OCI-LY3 (cell line): ENCODE measurements at regions not wholly inside any gene's neighbourhood (a gene's known extent, or its start where the extent isn't known, plus 50 kb on each side); places are given as distances from the start of the nearest gene placed in this dataset.
A peak's percentile ranks its signal among the peaks of the same experiment; 100 is the strongest.

ENCODE experiments used
- H2AFZ ChIP-seq: fragments of 200-600, 300-600 bp; shearing (Covaris generic); 2 replicates; pipeline ENCODE4 v1.6.0; 2014; ENCODE audit warnings: antibody characterized with exemption, low read depth, low read length
- H3K27ac ChIP-seq: fragments of 200-600, 300-600 bp; sonication (generic); 2 replicates; pipeline ENCODE4 v1.5.1; 2014; ENCODE audit warnings: mild to moderate bottlenecking, low read length, moderate library complexity, mixed read lengths
- H3K27me3 ChIP-seq: fragments of 200-600, 300-600 bp; sonication (generic); 2 replicates; pipeline ENCODE4 v1.6.1; 2014; ENCODE audit warnings: low read depth, low read length, mixed read lengths
- H3K36me3 ChIP-seq: fragments of 200-600, 300-600 bp; sonication (generic); replicated peaks from 2 replicates; pipeline ENCODE3; 2014; ENCODE audit warnings: low read depth, low read length, mixed read lengths
- H3K4me1 ChIP-seq: fragments of 300-600, 200-600 bp; sonication (generic); 2 replicates; pipeline ENCODE4 v1.6.1; 2014; ENCODE audit warnings: low read length, mixed read lengths
- H3K4me2 ChIP-seq: fragments of 200-600, 300-600 bp; sonication (generic); 2 replicates; pipeline ENCODE4 v1.6.1; 2014; ENCODE audit warnings: low read length, mixed read lengths
- H3K4me3 ChIP-seq: fragments of 300-600, 200-600 bp; sonication (generic); 2 replicates; pipeline ENCODE4 v1.5.1; 2014; ENCODE audit warnings: antibody characterized with exemption, mild to moderate bottlenecking, low read length, moderate library complexity
- H3K79me2 ChIP-seq: fragments of 300-600, 200-600 bp; shearing (Covaris generic); 2 replicates; pipeline ENCODE4 v1.6.1; 2014; ENCODE audit warnings: mild to moderate bottlenecking, low read length, mixed read lengths
- H3K9ac ChIP-seq: fragments of 300-600, 200-600 bp; shearing (Covaris generic); 2 replicates; pipeline ENCODE4 v1.6.0; 2014; ENCODE audit warnings: mild to moderate bottlenecking, low read length, moderate library complexity
- H3K9me3 ChIP-seq: fragments of 200-600, 300-600 bp; shearing (Covaris generic); 2 replicates; pipeline ENCODE4 v1.6.1; 2014; ENCODE audit warnings: low read length, mixed read lengths; ENCODE audit not compliant: insufficient read depth
- H4K20me1 ChIP-seq: fragments of 200-600, 300-600 bp; sonication (generic); 2 replicates; pipeline ENCODE4 v1.6.1; 2016; ENCODE audit warnings: low read length, mixed read lengths; ENCODE audit not compliant: insufficient read depth
- EZH2phosphoT487 ChIP-seq: fragments of 200-600 bp; shearing (Covaris generic); IDR thresholded peaks from 2 replicates; pipeline ENCODE4 v1.6.1; 2018; ENCODE audit warnings: antibody characterized with exemption, mixed run types, low read depth
- TF ChIP-seq, protein P1 (sequence below): fragments of 200-600, 300-600 bp; sonication (generic); IDR thresholded peaks from 2 replicates; pipeline ENCODE4 v1.5.1; 2014; ENCODE audit warnings: antibody characterized with exemption, low read length, low read depth

DNA sequence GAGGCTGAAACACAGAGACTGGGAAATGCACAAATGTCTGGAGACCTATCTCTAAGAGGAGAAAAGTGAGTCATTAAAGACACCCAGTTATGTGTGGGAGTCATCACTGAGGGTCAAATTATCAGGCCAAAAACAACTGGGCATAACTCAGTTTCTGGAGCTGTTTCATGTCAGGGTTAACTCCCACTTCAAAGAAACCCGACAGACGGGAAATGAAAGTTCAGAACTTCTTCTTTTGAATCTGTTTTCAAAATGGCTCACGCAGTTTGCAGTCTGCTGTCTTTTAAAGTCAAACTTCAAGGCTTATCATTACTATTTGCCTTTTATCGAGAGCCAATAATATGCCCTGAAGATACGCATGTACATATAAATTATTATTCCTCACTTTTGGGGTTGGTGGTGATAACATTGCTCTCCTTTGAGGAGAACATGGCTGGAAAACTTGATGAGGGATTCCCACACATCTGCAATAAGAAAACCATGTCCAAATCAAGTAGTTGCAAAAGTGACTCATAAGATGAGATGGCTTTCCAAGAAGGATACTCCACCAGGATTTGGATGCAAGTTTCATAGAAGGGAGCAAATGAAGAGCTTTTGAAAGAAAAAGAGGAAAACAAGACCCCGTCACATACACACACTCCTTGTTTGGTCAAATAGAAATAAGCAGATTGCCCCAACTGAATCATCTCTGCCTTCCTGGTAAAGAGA lies 341.4 kb downstream of the ADAMTS20 start:
- Histone ChIP-seq H3K36me3 (no peaks in the 10 kb centered on the region), H3K79me2 (no peaks in the 10 kb centered on the region), H2AFZ (peak overlapping the region; percentile 57), H3K9ac (peak overlapping the region; percentile 33), H4K20me1 (no peaks in the 10 kb centered on the region), H3K4me3 (peak overlapping the region; percentile 26), H3K4me1 (peaks cover 27% of the 10 kb centered on the region), H3K4me2 (peak overlapping the region; percentile 52), H3K9me3 (no peaks in the 10 kb centered on the region), H3K27me3 (no peaks in the 10 kb centered on the region), H3K27ac (peak overlapping the region; percentile 68)
- TF ChIP-seq, protein P1, sequence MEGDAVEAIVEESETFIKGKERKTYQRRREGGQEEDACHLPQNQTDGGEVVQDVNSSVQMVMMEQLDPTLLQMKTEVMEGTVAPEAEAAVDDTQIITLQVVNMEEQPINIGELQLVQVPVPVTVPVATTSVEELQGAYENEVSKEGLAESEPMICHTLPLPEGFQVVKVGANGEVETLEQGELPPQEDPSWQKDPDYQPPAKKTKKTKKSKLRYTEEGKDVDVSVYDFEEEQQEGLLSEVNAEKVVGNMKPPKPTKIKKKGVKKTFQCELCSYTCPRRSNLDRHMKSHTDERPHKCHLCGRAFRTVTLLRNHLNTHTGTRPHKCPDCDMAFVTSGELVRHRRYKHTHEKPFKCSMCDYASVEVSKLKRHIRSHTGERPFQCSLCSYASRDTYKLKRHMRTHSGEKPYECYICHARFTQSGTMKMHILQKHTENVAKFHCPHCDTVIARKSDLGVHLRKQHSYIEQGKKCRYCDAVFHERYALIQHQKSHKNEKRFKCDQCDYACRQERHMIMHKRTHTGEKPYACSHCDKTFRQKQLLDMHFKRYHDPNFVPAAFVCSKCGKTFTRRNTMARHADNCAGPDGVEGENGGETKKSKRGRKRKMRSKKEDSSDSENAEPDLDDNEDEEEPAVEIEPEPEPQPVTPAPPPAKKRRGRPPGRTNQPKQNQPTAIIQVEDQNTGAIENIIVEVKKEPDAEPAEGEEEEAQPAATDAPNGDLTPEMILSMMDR = no peak
- no peak for TF ChIP-seq EZH2phosphoT487

DNA sequence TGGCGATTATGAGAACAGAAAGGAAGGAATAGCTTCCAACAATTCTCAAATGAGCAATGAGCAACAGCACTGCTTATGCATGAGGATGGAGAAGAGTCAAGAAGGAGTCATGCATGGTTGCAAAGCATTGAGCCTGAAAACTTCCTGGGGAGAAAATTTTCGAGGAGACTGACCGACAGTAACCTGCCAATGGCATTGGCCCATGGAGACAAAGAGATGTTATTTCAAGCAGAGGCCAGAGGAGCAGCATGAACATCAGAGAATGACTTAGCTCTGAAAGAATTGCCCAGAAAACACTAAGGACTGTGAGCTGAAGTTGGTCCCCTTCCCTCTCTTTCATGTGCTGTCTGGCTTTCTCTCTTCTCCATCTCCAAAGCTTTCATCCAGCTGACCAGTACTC lies 343.4 kb downstream of the ADAMTS20 start:
- H3K27me3 ChIP-seq = no peaks in the 10 kb centered on the region
- no peak overlapping the region for H3K4me2 ChIP-seq
- no peak overlapping the region for H2AFZ ChIP-seq
- H3K36me3 ChIP-seq = no peaks in the 10 kb centered on the region
- no peaks in the 10 kb centered on the region for H3K9me3 ChIP-seq
- H3K4me3 ChIP-seq = no peak overlapping the region
- H3K79me2 ChIP-seq = no peaks in the 10 kb centered on the region
- no peaks in the 10 kb centered on the region for H4K20me1 ChIP-seq
- H3K9ac ChIP-seq = no peak overlapping the region
- H3K4me1 ChIP-seq = peaks cover 27% of the 10 kb centered on the region
- no peak for TF ChIP-seq EZH2phosphoT487
- TF ChIP-seq, protein P1 = no peak
- H3K27ac ChIP-seq = no peak overlapping the region

DNA sequence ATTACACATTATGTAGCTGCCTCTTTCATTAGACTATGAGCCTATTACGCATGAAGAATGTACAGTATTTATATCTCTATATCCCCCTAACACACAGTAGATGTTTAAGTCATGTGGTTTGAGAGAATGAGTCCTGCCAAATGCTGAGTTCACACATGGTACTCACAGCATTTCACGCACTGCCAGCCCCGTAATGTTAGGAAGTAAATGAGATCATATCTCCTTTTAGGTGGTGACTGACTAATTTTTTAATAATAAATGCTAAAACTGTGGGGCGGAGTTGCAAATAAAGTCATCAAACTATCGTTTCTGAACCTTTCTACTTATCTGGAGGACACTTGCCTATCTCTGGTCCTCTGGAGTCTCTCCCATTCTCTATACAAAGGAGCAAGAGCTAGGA lies 343.8 kb downstream of the ADAMTS20 start:
- Histone ChIP-seq H3K27ac (no peak overlapping the region), H3K36me3 (no peaks in the 10 kb centered on the region), H2AFZ (no peak overlapping the region), H3K4me1 (peaks cover 27% of the 10 kb centered on the region), H3K79me2 (no peaks in the 10 kb centered on the region), H3K9me3 (no peaks in the 10 kb centered on the region), H3K9ac (no peak overlapping the region), H3K4me3 (no peak overlapping the region), H4K20me1 (no peaks in the 10 kb centered on the region), H3K4me2 (no peak overlapping the region), H3K27me3 (no peaks in the 10 kb centered on the region)
- TF ChIP-seq, protein P1 = no peak
- TF ChIP-seq EZH2phosphoT487 = no peak

DNA sequence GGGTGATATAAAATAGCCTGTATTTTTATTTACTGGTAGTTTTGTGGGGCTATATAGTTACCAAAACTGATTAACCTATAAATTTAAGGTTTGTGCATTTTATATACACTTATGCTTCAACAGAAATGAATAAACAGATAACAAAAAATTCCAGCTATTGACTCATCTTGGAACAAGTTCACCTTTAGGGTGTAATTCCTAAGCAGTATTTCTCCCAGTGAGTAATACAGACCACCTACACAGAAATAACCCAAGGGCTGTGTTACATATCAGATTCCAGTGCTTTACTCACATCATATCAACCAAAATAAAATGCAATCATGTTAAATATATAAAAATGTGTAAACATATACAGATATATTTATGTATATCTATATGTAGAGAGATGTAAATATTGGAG lies 345.6 kb downstream of the ADAMTS20 start:
- H3K4me1 ChIP-seq = peaks cover 17% of the 10 kb centered on the region
- H3K27ac ChIP-seq = no peak overlapping the region
- H3K36me3 ChIP-seq = no peaks in the 10 kb centered on the region
- H3K27me3 ChIP-seq = no peaks in the 10 kb centered on the region
- no peak overlapping the region for H3K4me2 ChIP-seq
- no peaks in the 10 kb centered on the region for H3K79me2 ChIP-seq
- H2AFZ ChIP-seq = no peak overlapping the region
- no peaks in the 10 kb centered on the region for H3K9me3 ChIP-seq
- H3K4me3 ChIP-seq = no peak overlapping the region
- H4K20me1 ChIP-seq = no peaks in the 10 kb centered on the region
- no peak overlapping the region for H3K9ac ChIP-seq
- TF ChIP-seq, protein P1 = no peak
- no peak for TF ChIP-seq EZH2phosphoT487
